HUES48 (cell line): ENCODE measurements at regions not wholly inside any gene's neighbourhood (a gene's known extent, or its start where the extent isn't known, plus 50 kb on each side); places are given as distances from the start of the nearest gene placed in this dataset.

ENCODE experiments used
- H3K27ac ChIP-seq: one replicate; pipeline ENCODE4 v1.7.0; 2013; ENCODE audit warnings: low read depth, low read length, inconsistent platforms
- H3K27me3 ChIP-seq: 2 replicates; pipeline ENCODE4 v1.6.1; 2013; ENCODE audit warnings: mild to moderate bottlenecking, low read length; ENCODE audit not compliant: control insufficient read depth, insufficient read depth
- H3K36me3 ChIP-seq: 2 replicates; pipeline ENCODE4 v1.6.1; 2013; ENCODE audit warnings: low read length; ENCODE audit not compliant: control insufficient read depth, insufficient read depth
- H3K4me1 ChIP-seq: 2 replicates; pipeline ENCODE4 v1.6.1; 2013; ENCODE audit warnings: mild to moderate bottlenecking, low read length; ENCODE audit not compliant: control insufficient read depth, insufficient read depth
- H3K4me3 ChIP-seq: 2 replicates; pipeline ENCODE4 v1.5.1; 2013; ENCODE audit warnings: mild to moderate bottlenecking, low read depth, low read length
- H3K9ac ChIP-seq: 2 replicates; pipeline ENCODE4 v1.6.1; 2013; ENCODE audit warnings: mild to moderate bottlenecking, low read depth, low read length, moderate library complexity
- H3K9me3 ChIP-seq: 2 replicates; pipeline ENCODE4 v1.6.1; 2013; ENCODE audit warnings: low read length; ENCODE audit not compliant: control insufficient read depth, insufficient read depth

GRCh38 chr5:42338136-42338535 is 85.1 kb upstream of the GHR start:
- Histone ChIP-seq H3K27ac (no peak overlapping the region), H3K4me3 (no peak overlapping the region), H3K9me3 (peaks cover 4% of the 10 kb centered on the region; the same call in 1 of the 2 replicates), H3K27me3 (no peaks in the 10 kb centered on the region), H3K36me3 (no peaks in the 10 kb centered on the region), H3K9ac (no peak overlapping the region), H3K4me1 (no peaks in the 10 kb centered on the region)

DNA sequence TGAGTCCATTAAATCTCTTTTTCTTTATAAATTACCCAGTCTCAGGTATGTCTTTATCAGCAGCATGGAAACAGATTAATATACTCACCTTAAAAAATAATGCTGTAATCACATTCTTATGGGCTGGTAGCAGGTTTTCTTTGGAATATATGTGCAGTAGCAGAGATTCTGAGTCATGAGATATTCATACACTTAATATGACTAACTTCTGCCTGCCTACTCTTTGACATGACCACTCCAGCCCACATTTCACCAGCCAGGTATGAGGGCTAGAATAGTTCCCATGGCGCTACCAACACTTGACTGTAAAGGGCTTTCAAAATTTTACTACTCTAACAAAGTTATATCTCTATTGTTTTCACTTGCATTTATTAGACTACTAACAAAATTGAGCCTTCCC is 74.1 kb upstream of the GHR start:
- Histone ChIP-seq H3K27ac (no peak overlapping the region), H3K36me3 (no peaks in the 10 kb centered on the region), H3K27me3 (no peaks in the 10 kb centered on the region), H3K4me3 (no peak overlapping the region), H3K9me3 (peaks cover 18% of the 10 kb centered on the region), H3K4me1 (no peaks in the 10 kb centered on the region), H3K9ac (no peak overlapping the region)

GRCh38 chr5:42351956-42352355 is 71.3 kb upstream of the GHR start:
- Histone ChIP-seq H3K9ac (no peak overlapping the region), H3K9me3 (peaks cover 18% of the 10 kb centered on the region), H3K27me3 (no peaks in the 10 kb centered on the region), H3K4me3 (no peak overlapping the region), H3K27ac (no peak overlapping the region), H3K4me1 (no peaks in the 10 kb centered on the region), H3K36me3 (no peaks in the 10 kb centered on the region)

- no peaks in the 10 kb centered on the region for H3K36me3 ChIP-seq
- H3K27me3 ChIP-seq = no peaks in the 10 kb centered on the region
- peak overlapping the region; percentile 22; the same call in 1 of the 2 replicates for H3K4me3 ChIP-seq
- H3K9me3 ChIP-seq = no peaks in the 10 kb centered on the region
- H3K9ac ChIP-seq = peak overlapping the region; percentile 30; the same call in 1 of the 2 replicates
- H3K4me1 ChIP-seq = peaks cover 29% of the 10 kb centered on the region
- peak overlapping the region; percentile 94 for H3K27ac ChIP-seq
Measured at GRCh38 chr5:42360056-42360455, 63.2 kb upstream of the GHR start.

GRCh38 chr5:42360616-42361314 is 62.5 kb upstream of the GHR start:
- Histone ChIP-seq H3K4me3 (peak overlapping the region; percentile 22; the same call in 1 of the 2 replicates), H3K27ac (peak overlapping the region; percentile 94), H3K4me1 (peaks cover 29% of the 10 kb centered on the region), H3K36me3 (no peaks in the 10 kb centered on the region), H3K27me3 (no peaks in the 10 kb centered on the region), H3K9ac (peak overlapping the region; percentile 30; the same call in 1 of the 2 replicates), H3K9me3 (no peaks in the 10 kb centered on the region)

- H3K4me1 ChIP-seq = peaks cover 29% of the 10 kb centered on the region
- H3K4me3 ChIP-seq = no peak overlapping the region
- no peaks in the 10 kb centered on the region for H3K9me3 ChIP-seq
- H3K27me3 ChIP-seq = no peaks in the 10 kb centered on the region
- peak overlapping the region; percentile 94 for H3K27ac ChIP-seq
- H3K9ac ChIP-seq = peak overlapping the region; percentile 35; the same call in 1 of the 2 replicates
- H3K36me3 ChIP-seq = no peaks in the 10 kb centered on the region
Measured at GRCh38 chr5:42361315-42361688, 61.9 kb upstream of the GHR start.

DNA sequence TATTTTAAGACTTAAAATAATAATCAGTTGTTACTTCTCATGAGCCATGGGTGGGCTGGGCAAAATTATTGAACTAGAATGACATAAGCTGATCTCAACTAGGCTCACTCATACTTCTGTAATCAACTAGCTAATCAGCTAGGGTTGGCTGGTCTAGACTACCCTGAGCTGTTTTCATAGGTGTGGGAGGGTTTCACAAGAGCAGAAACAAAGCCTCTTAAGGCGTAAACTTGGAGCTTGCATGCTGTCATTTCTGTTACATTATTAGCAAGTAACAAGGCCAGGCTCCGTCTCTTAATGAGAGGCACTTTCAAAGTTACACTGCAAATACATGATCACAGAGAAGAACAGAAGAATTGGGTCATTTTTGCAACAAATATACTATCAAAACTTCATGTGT is 57.2 kb upstream of the GHR start:
- Histone ChIP-seq H3K9me3 (no peaks in the 10 kb centered on the region), H3K27me3 (no peaks in the 10 kb centered on the region), H3K9ac (no peak overlapping the region), H3K4me1 (peaks cover 13% of the 10 kb centered on the region), H3K36me3 (no peaks in the 10 kb centered on the region), H3K27ac (no peak overlapping the region), H3K4me3 (no peak overlapping the region)
